NCI-H146 (cell line): ENCODE measurements at regions not wholly inside any gene's neighbourhood (a gene's known extent, or its start where the extent isn't known, plus 50 kb on each side); places are given as distances from the start of the nearest gene placed in this dataset.
"Not testable (repeated sequence)": the region's sequence is repeated elsewhere in the genome, so short reads cannot be mapped to it uniquely, and the experiment has no call there.

Source experiments
- DNase-seq: peaks from one replicate; lab custom pipeline; 2025; lab: John Stamatoyannopoulos, UW

GRCh38 chr1:38500891-38501290 lies 358.7 kb downstream of the RRAGC start:
- DNase-seq, result no peak

GRCh38 chr1:38500352-38500751 lies 359.2 kb downstream of the RRAGC start:
- DNase-seq, result no peak

- no peak for DNase-seq
These were observed 360.9 kb downstream of the RRAGC start for GRCh38 chr1:38498686-38499085.

GRCh38 chr1:38497921-38498656 lies 361.5 kb downstream of the RRAGC start:
- no peak for DNase-seq

GRCh38 chr1:38493306-38493705 lies 366.3 kb downstream of the RRAGC start:
- not testable (repeated sequence) for DNase-seq

GRCh38 chr1:38489844-38490270 lies 369.7 kb downstream of the RRAGC start:
- no peak for DNase-seq

GRCh38 chr1:38488162-38488898 lies 371.2 kb downstream of the RRAGC start:
- DNase-seq, result no peak

GRCh38 chr1:38487396-38487795 lies 372.2 kb downstream of the RRAGC start:
- DNase-seq, result no peak

GRCh38 chr1:38486085-38486484 lies 373.5 kb downstream of the RRAGC start:
- no peak for DNase-seq

- no peak for DNase-seq
These were observed 377.4 kb downstream of the RRAGC start for GRCh38 chr1:38481871-38482826.

- not testable (repeated sequence) for DNase-seq
These were observed 379.9 kb downstream of the RRAGC start for GRCh38 chr1:38479662-38480061.

GRCh38 chr1:38477811-38478210 lies 381.8 kb downstream of the RRAGC start:
- no peak for DNase-seq

- DNase-seq, result no peak
These were observed 382.8 kb downstream of the RRAGC start for GRCh38 chr1:38476850-38477178.

- no peak for DNase-seq
These were observed 383.3 kb downstream of the RRAGC start for GRCh38 chr1:38476111-38476849.

- DNase-seq, result no peak
These were observed 384.0 kb downstream of the RRAGC start for GRCh38 chr1:38475624-38476005.

- no peak for DNase-seq
These were observed 384.6 kb downstream of the RRAGC start for GRCh38 chr1:38474738-38475623.

- DNase-seq, result no peak
These were observed 393.1 kb downstream of the RRAGC start for GRCh38 chr1:38466487-38466886.

- DNase-seq, result no peak
These were observed 394.1 kb downstream of the RRAGC start for GRCh38 chr1:38465460-38465859.

- DNase-seq, result no peak
These were observed 395.4 kb downstream of the RRAGC start for GRCh38 chr1:38464071-38464661.

- DNase-seq, result no peak
These were observed 396.5 kb downstream of the RRAGC start for GRCh38 chr1:38463074-38463473.
